GM12878 (cell line): ENCODE measurements at regions not wholly inside any gene's neighbourhood (a gene's known extent, or its start where the extent isn't known, plus 50 kb on each side); places are given as distances from the start of the nearest gene placed in this dataset.

ENCODE experiments used
- CTCF ChIP-seq, 3 experiments: IDR thresholded peaks in 2 of 3; conservative IDR thresholded peaks in 1 of 3; 2 replicates each; pipeline ENCODE4 v1.5.1; 2011; ENCODE audit warnings: low read depth in 3 of 3, low read length in 3 of 3, mild to moderate bottlenecking in 3 of 3, control low read depth in 2 of 3, moderate library complexity in 2 of 3, inconsistent platforms in 1 of 3, mixed read lengths in 1 of 3; ENCODE audit not compliant: control insufficient read depth in 2 of 3, insufficient read depth in 1 of 3; ENCODE audit errors: extremely low read depth in 1 of 3
- EP300 ChIP-seq, 2 experiments: fragments of 150-350 bp in 1 of 2; IDR thresholded peaks; 2 replicates each; pipeline ENCODE4 v1.6.1; 2011 to 2012; ENCODE audit warnings: low read depth in 2 of 2, low read length in 2 of 2, borderline replicate concordance in 1 of 2, improper control_type of control experiment in 1 of 2, inconsistent platforms in 1 of 2; ENCODE audit not compliant: control insufficient read depth in 1 of 2
- EZH2 ChIP-seq: IDR thresholded peaks from 2 replicates; pipeline ENCODE4 v1.6.1; 2012; ENCODE audit warnings: low read depth, mild to moderate bottlenecking, control low read depth, inconsistent platforms, low read length, borderline replicate concordance; ENCODE audit not compliant: control insufficient read depth
- JUNB ChIP-seq: IDR thresholded peaks from 2 replicates; pipeline ENCODE4 v1.6.1; 2016; ENCODE audit warnings: antibody characterized with exemption, mild to moderate bottlenecking
- POLR2A ChIP-seq: IDR thresholded peaks from 2 replicates; pipeline ENCODE4 v1.6.1; 2011; ENCODE audit warnings: low read depth, mild to moderate bottlenecking, low read length
- SMC3 ChIP-seq: IDR thresholded peaks from 2 replicates; pipeline ENCODE4 v1.6.1; 2011; ENCODE audit warnings: low read length, improper control_type of control experiment, borderline replicate concordance
- SP1 ChIP-seq: IDR thresholded peaks from one replicate; pipeline ENCODE4 v1.6.1; 2011; ENCODE audit warnings: low read depth, low read length
- TAF1 ChIP-seq: IDR thresholded peaks from 2 replicates; pipeline ENCODE4 v1.6.1; 2011; ENCODE audit warnings: mild to moderate bottlenecking, low read depth, low read length, borderline replicate concordance
- USF1 ChIP-seq: IDR thresholded peaks from 2 replicates; pipeline ENCODE4 v1.6.1; 2011; ENCODE audit warnings: borderline replicate concordance, low read depth, mild to moderate bottlenecking, moderate library complexity, mixed read lengths, low read length; ENCODE audit not compliant: insufficient read depth; ENCODE audit errors: extremely low read length
- YBX1 ChIP-seq: fragments of 450-650 bp; IDR thresholded peaks from 2 replicates; pipeline ENCODE4 v1.6.1; 2016; ENCODE audit warnings: antibody characterized with exemption
- TF ChIP-seq, protein P1 (sequence below): IDR thresholded peaks from 2 replicates; pipeline ENCODE4 v1.6.1; 2011; ENCODE audit warnings: borderline replicate concordance, low read depth, mild to moderate bottlenecking, moderate library complexity, low read length; ENCODE audit not compliant: insufficient read depth, poor library complexity, severe bottlenecking
- TF ChIP-seq, protein P2 (sequence below): fragments of 450-650 bp; IDR thresholded peaks from 2 replicates; pipeline ENCODE4 v1.6.1; 2016; ENCODE audit warnings: mild to moderate bottlenecking

DNA sequence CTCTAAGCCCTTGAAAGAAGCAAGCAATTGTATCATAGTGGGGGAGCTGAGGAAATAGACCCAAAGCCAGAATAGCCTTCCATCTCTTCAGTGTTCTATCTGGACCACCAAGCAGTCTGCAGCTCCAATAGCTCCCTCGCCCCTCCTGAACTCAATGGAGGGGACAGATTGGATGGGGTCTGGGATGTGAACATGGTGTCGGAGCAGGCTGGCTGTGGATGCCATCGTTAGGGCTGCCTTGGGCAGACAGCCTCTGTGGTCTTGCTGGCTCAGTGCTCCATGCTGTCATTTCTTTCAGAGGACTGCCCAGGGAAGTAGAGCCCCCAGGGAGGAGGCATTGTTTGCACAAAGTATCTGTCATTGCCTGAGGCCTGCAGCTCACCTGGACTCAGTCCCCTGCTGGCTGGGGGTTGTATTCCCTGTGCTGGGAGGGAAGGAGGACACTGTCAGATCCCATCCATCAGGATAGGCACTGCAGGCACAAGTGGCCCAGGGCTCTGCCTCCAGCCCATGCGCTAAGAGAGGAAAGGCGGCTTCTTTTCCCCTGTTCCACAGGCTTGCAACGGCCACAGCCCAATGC lies 537.7 kb downstream of the BUD13 start:
- TF ChIP-seq, protein P1, sequence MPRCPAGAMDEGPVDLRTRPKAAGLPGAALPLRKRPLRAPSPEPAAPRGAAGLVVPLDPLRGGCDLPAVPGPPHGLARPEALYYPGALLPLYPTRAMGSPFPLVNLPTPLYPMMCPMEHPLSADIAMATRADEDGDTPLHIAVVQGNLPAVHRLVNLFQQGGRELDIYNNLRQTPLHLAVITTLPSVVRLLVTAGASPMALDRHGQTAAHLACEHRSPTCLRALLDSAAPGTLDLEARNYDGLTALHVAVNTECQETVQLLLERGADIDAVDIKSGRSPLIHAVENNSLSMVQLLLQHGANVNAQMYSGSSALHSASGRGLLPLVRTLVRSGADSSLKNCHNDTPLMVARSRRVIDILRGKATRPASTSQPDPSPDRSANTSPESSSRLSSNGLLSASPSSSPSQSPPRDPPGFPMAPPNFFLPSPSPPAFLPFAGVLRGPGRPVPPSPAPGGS, result no peak
- TF ChIP-seq EZH2 (no peak), JUNB (no peak), POLR2A (no peak), CTCF (IDR thresholded peaks at IDR 0.05 in 2 of 3, conservative IDR thresholded peaks at IDR 0.05 in 1 of 3; ENCODE audit: control insufficient read depth in 2 of 3, extremely low read depth in 1 of 3, insufficient read depth in 1 of 3, low read depth in 3 of 3, low read length in 3 of 3) (no peak), YBX1 (no peak), EP300 (IDR thresholded peaks at IDR 0.05; ENCODE audit: borderline replicate concordance in 1 of 2, control insufficient read depth in 1 of 2, low read depth in 2 of 2, low read length in 2 of 2) (no peak), SP1 (no peak), SMC3 (no peak), USF1 (no peak), TAF1 (no peak)
- TF ChIP-seq, protein P2, sequence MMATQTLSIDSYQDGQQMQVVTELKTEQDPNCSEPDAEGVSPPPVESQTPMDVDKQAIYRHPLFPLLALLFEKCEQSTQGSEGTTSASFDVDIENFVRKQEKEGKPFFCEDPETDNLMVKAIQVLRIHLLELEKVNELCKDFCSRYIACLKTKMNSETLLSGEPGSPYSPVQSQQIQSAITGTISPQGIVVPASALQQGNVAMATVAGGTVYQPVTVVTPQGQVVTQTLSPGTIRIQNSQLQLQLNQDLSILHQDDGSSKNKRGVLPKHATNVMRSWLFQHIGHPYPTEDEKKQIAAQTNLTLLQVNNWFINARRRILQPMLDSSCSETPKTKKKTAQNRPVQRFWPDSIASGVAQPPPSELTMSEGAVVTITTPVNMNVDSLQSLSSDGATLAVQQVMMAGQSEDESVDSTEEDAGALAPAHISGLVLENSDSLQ, result no peak
